ENCODE measurements at regions not wholly inside any gene's neighbourhood (a gene's known extent, or its start where the extent isn't known, plus 50 kb on each side); places are given as distances from the start of the nearest gene placed in this dataset.

DNA sequence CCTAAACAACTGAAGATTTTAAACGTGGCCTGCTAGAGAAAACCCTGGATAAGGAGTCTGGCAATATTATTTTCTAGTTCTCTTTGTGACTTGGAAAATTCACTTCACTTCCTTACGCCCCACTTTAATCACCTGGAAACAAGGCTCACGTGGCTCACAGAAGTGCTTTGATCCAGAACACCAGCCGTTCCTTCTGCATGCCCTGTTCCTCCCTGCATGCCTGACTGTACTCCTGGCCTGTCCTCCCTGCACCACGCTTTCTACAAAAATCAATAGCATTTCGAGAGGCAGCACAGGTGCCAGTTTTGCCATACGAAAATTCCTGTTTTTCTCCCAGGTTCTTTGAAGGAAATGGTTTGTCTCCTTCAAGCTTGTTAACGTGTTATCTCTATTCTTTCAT, 474.2 kb upstream of the RGMA start:
- TF ChIP-seq POLR2A (IDR thresholded peaks at IDR 0.05) = no peak
- TF ChIP-seq, protein P1, sequence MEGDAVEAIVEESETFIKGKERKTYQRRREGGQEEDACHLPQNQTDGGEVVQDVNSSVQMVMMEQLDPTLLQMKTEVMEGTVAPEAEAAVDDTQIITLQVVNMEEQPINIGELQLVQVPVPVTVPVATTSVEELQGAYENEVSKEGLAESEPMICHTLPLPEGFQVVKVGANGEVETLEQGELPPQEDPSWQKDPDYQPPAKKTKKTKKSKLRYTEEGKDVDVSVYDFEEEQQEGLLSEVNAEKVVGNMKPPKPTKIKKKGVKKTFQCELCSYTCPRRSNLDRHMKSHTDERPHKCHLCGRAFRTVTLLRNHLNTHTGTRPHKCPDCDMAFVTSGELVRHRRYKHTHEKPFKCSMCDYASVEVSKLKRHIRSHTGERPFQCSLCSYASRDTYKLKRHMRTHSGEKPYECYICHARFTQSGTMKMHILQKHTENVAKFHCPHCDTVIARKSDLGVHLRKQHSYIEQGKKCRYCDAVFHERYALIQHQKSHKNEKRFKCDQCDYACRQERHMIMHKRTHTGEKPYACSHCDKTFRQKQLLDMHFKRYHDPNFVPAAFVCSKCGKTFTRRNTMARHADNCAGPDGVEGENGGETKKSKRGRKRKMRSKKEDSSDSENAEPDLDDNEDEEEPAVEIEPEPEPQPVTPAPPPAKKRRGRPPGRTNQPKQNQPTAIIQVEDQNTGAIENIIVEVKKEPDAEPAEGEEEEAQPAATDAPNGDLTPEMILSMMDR (IDR thresholded peaks at IDR 0.05) = no peak
